ENCODE measurements at regions not wholly inside any gene's neighbourhood (a gene's known extent, or its start where the extent isn't known, plus 50 kb on each side); places are given as distances from the start of the nearest gene placed in this dataset.

DNA sequence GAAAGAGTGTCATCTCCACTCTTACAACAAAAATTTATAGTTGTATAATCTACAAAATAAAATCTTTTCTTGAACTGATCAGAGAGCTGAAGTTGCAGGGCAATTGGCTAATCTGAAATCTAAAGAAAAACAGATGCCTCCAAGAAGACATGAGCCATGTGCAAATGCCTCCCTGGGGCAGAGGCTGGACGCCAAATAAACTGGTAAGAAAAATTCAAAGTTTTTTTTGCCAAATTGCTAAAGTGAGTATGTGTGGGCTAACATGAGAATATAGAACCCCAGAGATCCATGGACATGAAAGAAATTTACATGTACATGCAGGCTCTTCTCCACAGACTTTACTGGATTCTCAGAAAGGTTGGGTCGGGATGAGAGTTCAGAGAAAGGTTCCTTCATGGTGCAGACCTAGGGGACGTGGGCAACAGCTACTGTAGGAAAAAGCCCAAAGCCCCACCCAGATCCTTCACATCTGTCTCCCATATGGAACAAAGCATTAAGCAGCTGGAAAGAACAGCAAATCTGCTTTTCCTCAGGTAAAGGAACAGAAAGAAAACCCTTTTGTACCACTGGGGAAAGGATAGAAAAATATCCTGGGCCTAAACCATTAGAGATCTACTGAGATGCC lies 90.5 kb upstream of the SIRPG start:
- no peak for TF ChIP-seq EP300 (IDR thresholded peaks at IDR 0.05)
- TF ChIP-seq CTCF (IDR thresholded peaks at IDR 0.05), result no peak
- no peak for TF ChIP-seq POLR2A (IDR thresholded peaks at IDR 0.05)
